Liver (tissue), 8 donors: ENCODE measurements at regions not wholly inside any gene's neighbourhood (a gene's known extent, or its start where the extent isn't known, plus 50 kb on each side); places are given as distances from the start of the nearest gene placed in this dataset.

ENCODE experiments used
- DNase-seq: peaks from one replicate; pipeline ENCODE4 v3.0.0-alpha.2; 2017; ENCODE audit warnings: low spot score
- H3K27ac ChIP-seq, 2 donors: one replicate each; pipeline ENCODE4 v1.7.0; 2013; ENCODE audit warnings: inconsistent platforms in 2 of 2, low read length in 2 of 2, control low read depth in 1 of 2, low read depth in 1 of 2, mild to moderate bottlenecking in 1 of 2
- H3K27me3 ChIP-seq, 4 donors: one replicate each; pipeline versions ENCODE4 v1.6.1 to v1.7.0; 2013; ENCODE audit warnings: low read length in 3 of 4, inconsistent platforms in 1 of 4, mild to moderate bottlenecking in 1 of 4, moderate library complexity in 1 of 4; ENCODE audit not compliant: control insufficient read depth in 4 of 4, insufficient read depth in 4 of 4
- H3K36me3 ChIP-seq, 4 donors: one replicate each; pipeline versions ENCODE4 v1.6.1 to v1.7.0; 2013; ENCODE audit warnings: low read length in 3 of 4, mild to moderate bottlenecking in 3 of 4, low read depth in 1 of 4, moderate library complexity in 1 of 4; ENCODE audit not compliant: control insufficient read depth in 4 of 4, insufficient read depth in 3 of 4
- H3K4me1 ChIP-seq, 4 donors: one replicate each; pipeline versions ENCODE4 v1.6.1 to v1.7.0; 2013; ENCODE audit warnings: low read length in 3 of 4, mild to moderate bottlenecking in 3 of 4, moderate library complexity in 1 of 4; ENCODE audit not compliant: control insufficient read depth in 4 of 4, insufficient read depth in 4 of 4
- H3K4me3 ChIP-seq, 3 donors: one replicate each; pipeline versions ENCODE4 v1.6.1 to v1.7.0; 2013; ENCODE audit warnings: low read length in 3 of 3, control low read depth in 1 of 3, low read depth in 1 of 3, mild to moderate bottlenecking in 1 of 3
- H3K9ac ChIP-seq, 2 donors: one replicate each; pipeline ENCODE4 v1.7.0; 2013; ENCODE audit warnings: low read length in 2 of 2, mild to moderate bottlenecking in 2 of 2, moderate library complexity in 2 of 2, control low read depth in 1 of 2, low read depth in 1 of 2
- H3K9me3 ChIP-seq, 4 donors: one replicate each; pipeline versions ENCODE4 v1.6.1 to v1.7.0; 2013; ENCODE audit warnings: low read length in 3 of 4; ENCODE audit not compliant: control insufficient read depth in 4 of 4
- ATF3 ChIP-seq: IDR thresholded peaks from 2 replicates; pipeline ENCODE4 v1.6.1; 2016; ENCODE audit warnings: antibody characterized with exemption
- CTCF ChIP-seq: fragments of 150-350 bp; IDR thresholded peaks from 2 replicates; pipeline ENCODE4 v1.5.1; 2017; ENCODE audit warnings: improper control_type of control experiment, low read depth, low read length; ENCODE audit not compliant: missing input control
- EGR1 ChIP-seq, 2 donors: IDR thresholded peaks; 2 replicates each; pipeline ENCODE4 v1.6.1; 2016 to 2018; ENCODE audit warnings: antibody characterized with exemption in 2 of 2, low read depth in 2 of 2
- FOXA1 ChIP-seq: IDR thresholded peaks from 2 replicates; pipeline ENCODE4 v1.6.1; 2016; ENCODE audit warnings: antibody characterized with exemption
- FOXA2 ChIP-seq: IDR thresholded peaks from 2 replicates; pipeline ENCODE4 v1.6.1; 2016; ENCODE audit warnings: antibody characterized with exemption
- GABPA ChIP-seq, 2 donors: IDR thresholded peaks in 1 of 2; conservative IDR thresholded peaks in 1 of 2; 2 replicates each; pipeline ENCODE4 v1.6.1; 2016; ENCODE audit warnings: antibody characterized with exemption in 2 of 2, mild to moderate bottlenecking in 1 of 2, moderate library complexity in 1 of 2
- HNF4A ChIP-seq, 2 donors: conservative IDR thresholded peaks; 2 replicates each; pipeline ENCODE4 v1.6.1; 2016; ENCODE audit warnings: antibody characterized with exemption in 2 of 2, mild to moderate bottlenecking in 2 of 2
- HNF4G ChIP-seq: IDR thresholded peaks from 2 replicates; pipeline ENCODE4 v1.6.1; 2016; ENCODE audit warnings: antibody characterized with exemption
- JUND ChIP-seq, 2 donors: IDR thresholded peaks; 2 replicates each; pipeline ENCODE4 v1.6.1; 2016; ENCODE audit warnings: antibody characterized with exemption in 2 of 2
- MAX ChIP-seq: IDR thresholded peaks from 2 replicates; pipeline ENCODE4 v1.6.1; 2016; ENCODE audit warnings: antibody characterized with exemption
- NR2F2 ChIP-seq: IDR thresholded peaks from 2 replicates; pipeline ENCODE4 v1.6.1; 2016; ENCODE audit warnings: antibody characterized with exemption
- RAD21 ChIP-seq, 2 donors: IDR thresholded peaks; 2 replicates each; pipeline ENCODE4 v1.6.1; 2016; ENCODE audit warnings: antibody characterized with exemption in 2 of 2, mild to moderate bottlenecking in 2 of 2
- REST ChIP-seq: IDR thresholded peaks from 2 replicates; pipeline ENCODE4 v1.6.1; 2016; ENCODE audit warnings: antibody characterized with exemption, mild to moderate bottlenecking
- RXRA ChIP-seq, 2 donors: IDR thresholded peaks; 2 replicates each; pipeline ENCODE4 v1.6.1; 2017 to 2018; ENCODE audit warnings: antibody characterized with exemption in 2 of 2, mild to moderate bottlenecking in 1 of 2
- SP1 ChIP-seq: IDR thresholded peaks from 2 replicates; pipeline ENCODE4 v1.6.1; 2018; ENCODE audit warnings: antibody characterized with exemption, mild to moderate bottlenecking
- TAF1 ChIP-seq: conservative IDR thresholded peaks from 2 replicates; pipeline ENCODE4 v1.6.1; 2016; ENCODE audit warnings: antibody characterized with exemption, mild to moderate bottlenecking
- YY1 ChIP-seq: IDR thresholded peaks from 2 replicates; pipeline ENCODE4 v1.6.1; 2016; ENCODE audit warnings: antibody characterized with exemption, mild to moderate bottlenecking
- ZBTB33 ChIP-seq: IDR thresholded peaks from 2 replicates; pipeline ENCODE4 v1.6.1; 2016; ENCODE audit warnings: antibody characterized with exemption
- WGBS: extraction: QIAGEN DNeasy Blood & Tissue Kit; methylation state at CpG from one replicate; pipeline ENCODE4 v1.1.7; 2013; 5-methylcytosine and 5-hydroxymethylcytosine counted together
- donor health status: healthy.
- donor health status: healthy.
- donor health status: healthy.
- donor health status: healthy.
- donor health status: healthy.

GRCh38 chr13:20288561-20288960, 56.4 kb upstream of the GJB6 start:
- Histone ChIP-seq H3K9me3 (peaks cover 13 to 27% (median 17%) of the 10 kb centered on the region in 4 donors), H3K4me3 (no peak overlapping the region), H3K36me3 (no peaks in the 10 kb centered on the region), H3K27me3 (no peaks in the 10 kb centered on the region), H3K9ac (no peak overlapping the region), H3K27ac (no peak overlapping the region), H3K4me1 (peaks cover 0 to 5% (median 0%) of the 10 kb centered on the region in 4 donors)
- 71% methylated on average over 1 of the region's 1 CpG for WGBS
- no peak for DNase-seq
- no peak for TF ChIP-seq RAD21 (IDR thresholded peaks at IDR 0.05)
- no peak for TF ChIP-seq EGR1 (IDR thresholded peaks at IDR 0.05; ENCODE audit: low read depth in 2 of 2)
- TF ChIP-seq SP1, result no peak
- TF ChIP-seq RXRA (IDR thresholded peaks at IDR 0.05), result no peak
- TF ChIP-seq ZBTB33, result no peak
- TF ChIP-seq HNF4A (conservative IDR thresholded peaks at IDR 0.05), result no peak
- no peak for TF ChIP-seq REST
- TF ChIP-seq YY1, result no peak
- no peak for TF ChIP-seq MAX
- no peak for TF ChIP-seq NR2F2

GRCh38 chr13:20287976-20288375, 55.9 kb upstream of the GJB6 start:
- WGBS, result 29% methylated on average over 1 of the region's 1 CpG
- TF ChIP-seq ATF3, result no peak
- TF ChIP-seq FOXA2, result peak; percentile 83
- peak in 1 of 2 donors; percentile 19 for TF ChIP-seq HNF4A (conservative IDR thresholded peaks at IDR 0.05)
- TF ChIP-seq REST, result no peak
- TF ChIP-seq GABPA (IDR thresholded peaks at IDR 0.05 in 1 of 2, conservative IDR thresholded peaks at IDR 0.05 in 1 of 2), result no peak
- no peak for TF ChIP-seq MAX
- TF ChIP-seq NR2F2, result no peak
- TF ChIP-seq YY1, result no peak
- no peak for TF ChIP-seq ZBTB33
- TF ChIP-seq RXRA (IDR thresholded peaks at IDR 0.05), result peak in 1 of 2 donors; percentile 26
- no peak for TF ChIP-seq HNF4G
- TF ChIP-seq JUND (IDR thresholded peaks at IDR 0.05), result no peak
- no peak for TF ChIP-seq RAD21 (IDR thresholded peaks at IDR 0.05)
- TF ChIP-seq CTCF, result no peak
- TF ChIP-seq SP1, result peak; percentile 45
- TF ChIP-seq TAF1, result no peak
- TF ChIP-seq FOXA1, result peak; percentile 32
- no peak for TF ChIP-seq EGR1 (IDR thresholded peaks at IDR 0.05; ENCODE audit: low read depth in 2 of 2)
- DNase-seq, result no peak

More at GRCh38 chr13:20287976-20288375, 55.9 kb upstream of the GJB6 start:
- H3K36me3 ChIP-seq, result no peaks in the 10 kb centered on the region
- H3K27ac ChIP-seq, result no peak overlapping the region
- H3K27me3 ChIP-seq, result no peaks in the 10 kb centered on the region
- peaks cover 17 to 28% (median 20%) of the 10 kb centered on the region in 4 donors for H3K9me3 ChIP-seq
- H3K4me3 ChIP-seq, result no peak overlapping the region
- no peak overlapping the region for H3K9ac ChIP-seq
- peaks cover 0 to 5% (median 0%) of the 10 kb centered on the region in 4 donors for H3K4me1 ChIP-seq
